H1 (cell line): ENCODE measurements at regions not wholly inside any gene's neighbourhood (a gene's known extent, or its start where the extent isn't known, plus 50 kb on each side); places are given as distances from the start of the nearest gene placed in this dataset.

Source experiments
- CTCF ChIA-PET: fragments of 300-600 bp; sonication (Branson Sonifier 250); formaldehyde crosslinking; loops from one replicate; lab custom pipeline; 2021; ENCODE audit not compliant: partially characterized antibody; lab: Charles Lee
- POLR2A ChIA-PET: fragments of 300-600 bp; sonication (Branson Sonifier 250); formaldehyde crosslinking; loops from one replicate; lab custom pipeline; 2021; ENCODE audit warnings: inconsistent platforms; ENCODE audit not compliant: partially characterized antibody; lab: Charles Lee
- DNase-seq, 2 experiments: peaks; one replicate each; pipeline versions ENCODE4 v3.0.0 to v3.0.0-alpha.2; 2010 to 2022; ENCODE audit warnings: low spot score in 2 of 2, low read depth in 1 of 2, mixed read lengths in 1 of 2
- FAIRE-seq: peaks from 2 replicates; lab custom pipeline; 2011; peaks lifted over from hg19 to GRCh38; lab: Jason Lieb, UNC
- H2AFZ ChIP-seq: 2 replicates; pipeline ENCODE4 v1.8.1; 2012; ENCODE audit warnings: low read length, inconsistent platforms
- H2AK5ac ChIP-seq: 2 replicates; pipeline ENCODE4 v1.6.1; 2013; ENCODE audit warnings: low read depth, low read length
- H2BK120ac ChIP-seq: replicated peaks from 2 replicates; pipeline ENCODE3; 2013; ENCODE audit warnings: low read depth, low read length, inconsistent platforms
- H2BK12ac ChIP-seq: 2 replicates; pipeline ENCODE4 v1.6.1; 2013; ENCODE audit warnings: low read depth, low read length
- H2BK15ac ChIP-seq: 2 replicates; pipeline ENCODE4 v1.6.1; 2013; ENCODE audit warnings: low read length
- H2BK20ac ChIP-seq: 2 replicates; pipeline ENCODE4 v1.6.1; 2013; ENCODE audit warnings: low read length
- H2BK5ac ChIP-seq: 2 replicates; pipeline ENCODE4 v1.6.1; 2013; ENCODE audit warnings: low read depth, low read length
- H3K14ac ChIP-seq: 2 replicates; pipeline ENCODE4 v1.6.1; 2013; ENCODE audit warnings: inconsistent platforms; ENCODE audit not compliant: insufficient read length
- H3K18ac ChIP-seq: 2 replicates; pipeline ENCODE4 v1.6.1; 2013; ENCODE audit warnings: low read length; ENCODE audit errors: extremely low read depth
- H3K23ac ChIP-seq: 2 replicates; pipeline ENCODE4 v1.6.1; 2013; ENCODE audit warnings: inconsistent platforms; ENCODE audit not compliant: insufficient read length
- H3K23me2 ChIP-seq: 2 replicates; pipeline ENCODE4 v1.6.1; 2013; ENCODE audit warnings: low read depth, low read length
- H3K27ac ChIP-seq: 2 replicates; pipeline ENCODE4 v1.6.1; 2011; ENCODE audit warnings: low read depth, low read length, inconsistent platforms
- H3K27me3 ChIP-seq, 4 experiments: replicated peaks in 1 of 4; 1 replicate in 1 of 4; 2 replicates in 3 of 4; pipeline versions ENCODE4 v1.6.1 to v1.8.1; 2011 to 2013; ENCODE audit warnings: low read length in 3 of 4, mild to moderate bottlenecking in 3 of 4, inconsistent platforms in 2 of 4, mixed read lengths in 2 of 4, moderate library complexity in 1 of 4; ENCODE audit not compliant: control insufficient read depth in 3 of 4, insufficient read depth in 3 of 4; ENCODE audit errors: extremely low read depth in 1 of 4
- H3K36me3 ChIP-seq, 4 experiments: 2 replicates each; pipeline versions ENCODE4 v1.6.1 to v1.8.1; 2011 to 2013; ENCODE audit warnings: mild to moderate bottlenecking in 4 of 4, low read length in 3 of 4, moderate library complexity in 2 of 4, control low read depth in 1 of 4, inconsistent platforms in 1 of 4; ENCODE audit not compliant: insufficient read depth in 4 of 4, control insufficient read depth in 2 of 4
- H3K4ac ChIP-seq: replicated peaks from 2 replicates; pipeline ENCODE3; 2013; ENCODE audit warnings: low read length, low read depth, mixed read lengths, inconsistent platforms; ENCODE audit not compliant: insufficient read length
- H3K4me1 ChIP-seq, 4 experiments: replicated peaks in 1 of 4; 1 replicate in 1 of 4; 2 replicates in 3 of 4; pipeline versions ENCODE4 v1.6.1 to v1.8.1; 2011 to 2013; ENCODE audit warnings: low read length in 3 of 4, inconsistent platforms in 2 of 4, mixed read lengths in 1 of 4; ENCODE audit not compliant: insufficient read depth in 4 of 4, control insufficient read depth in 3 of 4
- H3K4me2 ChIP-seq, 2 experiments: 2 replicates each; pipeline versions ENCODE4 v1.6.1 to v1.8.1; 2011 to 2013; ENCODE audit warnings: low read depth in 2 of 2, low read length in 2 of 2, control low read depth in 1 of 2, inconsistent platforms in 1 of 2, mild to moderate bottlenecking in 1 of 2; ENCODE audit not compliant: insufficient read depth in 1 of 2
- H3K4me3 ChIP-seq, 4 experiments: fragments of 200-600, 300-600 bp in 1 of 4; sonication (generic), shearing (Covaris generic), sonication (Bioruptor Twin) in 1 of 4; 2 replicates each; pipeline versions ENCODE4 v1.5.1 to v1.8.1; 2011 to 2016; ENCODE audit warnings: low read length in 4 of 4, low read depth in 3 of 4, control low read depth in 2 of 4, inconsistent platforms in 2 of 4, mild to moderate bottlenecking in 2 of 4, mixed read lengths in 1 of 4, moderate library complexity in 1 of 4; ENCODE audit not compliant: insufficient read depth in 2 of 4; ENCODE audit errors: extremely low read depth in 1 of 4
- H3K56ac ChIP-seq: replicated peaks from 2 replicates; pipeline ENCODE3; 2013; ENCODE audit warnings: low read depth, mild to moderate bottlenecking, mixed read lengths, low read length, inconsistent platforms; ENCODE audit not compliant: insufficient read length
- H3K79me1 ChIP-seq: 2 replicates; pipeline ENCODE4 v1.6.1; 2013; ENCODE audit warnings: low read depth, low read length, control low read depth
- H3K79me2 ChIP-seq, 2 experiments: 2 replicates each; pipeline versions ENCODE4 v1.6.1 to v1.8.1; 2012 to 2013; ENCODE audit warnings: low read length in 2 of 2, mild to moderate bottlenecking in 2 of 2, inconsistent platforms in 1 of 2; ENCODE audit not compliant: insufficient read depth in 2 of 2, control insufficient read depth in 1 of 2
- H3K9ac ChIP-seq, 4 experiments: replicated peaks in 1 of 4; 1 replicate in 1 of 4; 2 replicates in 3 of 4; pipeline versions ENCODE4 v1.6.1 to v1.8.1; 2011 to 2013; ENCODE audit warnings: low read depth in 3 of 4, low read length in 3 of 4, control low read depth in 2 of 4, mild to moderate bottlenecking in 2 of 4, moderate library complexity in 2 of 4, inconsistent platforms in 1 of 4; ENCODE audit errors: extremely low read depth in 1 of 4
- H3K9me3 ChIP-seq, 2 experiments: 2 replicates each; pipeline versions ENCODE4 v1.6.1 to v1.8.1; 2012 to 2013; ENCODE audit warnings: mild to moderate bottlenecking in 2 of 2, moderate library complexity in 2 of 2, control low read depth in 1 of 2, inconsistent platforms in 1 of 2, low read depth in 1 of 2, low read length in 1 of 2, mixed read lengths in 1 of 2; ENCODE audit not compliant: insufficient read depth in 2 of 2
- H4K20me1 ChIP-seq, 2 experiments: replicated peaks in 1 of 2; 2 replicates each; pipeline versions ENCODE3 to v1.8.1; 2011 to 2013; ENCODE audit warnings: inconsistent platforms in 2 of 2, low read length in 2 of 2, mild to moderate bottlenecking in 1 of 2; ENCODE audit not compliant: insufficient read depth in 2 of 2, control insufficient read depth in 1 of 2
- H4K5ac ChIP-seq: 2 replicates; pipeline ENCODE4 v1.6.1; 2013; ENCODE audit warnings: low read length, low read depth, mixed read lengths, inconsistent platforms; ENCODE audit not compliant: insufficient read length
- H4K8ac ChIP-seq: 2 replicates; pipeline ENCODE4 v1.8.0; 2013; ENCODE audit warnings: mild to moderate bottlenecking, moderate library complexity, low read length, inconsistent platforms; ENCODE audit not compliant: insufficient read depth; ENCODE audit errors: extremely low read depth
- H4K91ac ChIP-seq: replicated peaks from 2 replicates; pipeline ENCODE3; 2013; ENCODE audit warnings: low read length, mixed read lengths, inconsistent platforms; ENCODE audit not compliant: insufficient read length
- CBX5 ChIP-seq: fragments of 300-800, 300-1000 bp; sonication (generic); IDR thresholded peaks from 2 replicates; pipeline ENCODE4 v1.7.1; 2016; ENCODE audit warnings: antibody characterized with exemption, low read length, low read depth
- CHD1 ChIP-seq: IDR thresholded peaks from 2 replicates; pipeline ENCODE4 v1.6.1; 2012; ENCODE audit warnings: low read depth, low read length, improper control_type of control experiment
- CREB1 ChIP-seq: IDR thresholded peaks from 2 replicates; pipeline ENCODE4 v1.6.1; 2012; ENCODE audit warnings: inconsistent platforms
- EP300 ChIP-seq, 2 experiments: IDR thresholded peaks; 1 replicate in 1 of 2; 2 replicates in 1 of 2; pipeline ENCODE4 v1.6.1; 2011 to 2012; ENCODE audit warnings: low read depth in 2 of 2, low read length in 2 of 2, mild to moderate bottlenecking in 2 of 2, borderline replicate concordance in 1 of 2, inconsistent platforms in 1 of 2, moderate library complexity in 1 of 2
- JUN ChIP-seq: IDR thresholded peaks from 2 replicates; pipeline ENCODE4 v1.6.1; 2011; ENCODE audit warnings: low read depth, mild to moderate bottlenecking, improper control_type of control experiment, low read length
- JUND ChIP-seq: IDR thresholded peaks from 2 replicates; pipeline ENCODE4 v1.6.1; 2011; ENCODE audit warnings: mild to moderate bottlenecking, improper control_type of control experiment, low read length
- KDM5A ChIP-seq: fragments of 200-600 bp; IDR thresholded peaks from 2 replicates; pipeline ENCODE4 v1.7.1; 2012; ENCODE audit warnings: mild to moderate bottlenecking, low read length, inconsistent platforms, mixed read lengths
- NRF1 ChIP-seq: IDR thresholded peaks from 2 replicates; pipeline ENCODE4 v1.6.1; 2011; ENCODE audit warnings: mild to moderate bottlenecking, low read depth, low read length, improper control_type of control experiment
- RFX5 ChIP-seq: IDR thresholded peaks from 2 replicates; pipeline ENCODE4 v1.6.1; 2011; ENCODE audit warnings: low read depth, low read length, improper control_type of control experiment, borderline replicate concordance
- SIN3A ChIP-seq, 2 experiments: IDR thresholded peaks in 1 of 2; conservative IDR thresholded peaks in 1 of 2; 2 replicates each; pipeline ENCODE4 v1.6.1; 2011 to 2012; ENCODE audit warnings: low read length in 2 of 2, improper control_type of control experiment in 1 of 2, low read depth in 1 of 2, mild to moderate bottlenecking in 1 of 2
- TBP ChIP-seq: IDR thresholded peaks from 2 replicates; pipeline ENCODE4 v1.6.1; 2011; ENCODE audit warnings: low read depth, low read length, improper control_type of control experiment
- TCF12 ChIP-seq: IDR thresholded peaks from 2 replicates; pipeline ENCODE4 v1.6.1; 2011; ENCODE audit warnings: low read depth, mild to moderate bottlenecking, low read length
- WGBS, 2 experiments: shearing (Covaris generic) in 1 of 2; methylation state at CpG; one replicate each; pipeline versions ENCODE4 v1.1.6 to v1.1.7; 2013 to 2015; ENCODE audit warnings: low lambda C conversion rate in 2 of 2, mixed read lengths in 2 of 2, inconsistent platforms in 1 of 2, low coverage in 1 of 2, missing lambda C conversion rate in 1 of 2; ENCODE audit not compliant: insufficient replicate concordance in 2 of 2, insufficient coverage in 1 of 2, insufficient read length in 1 of 2; ENCODE audit errors: extremely low coverage in 1 of 2, missing lambda C conversion rate in 1 of 2; 5-methylcytosine and 5-hydroxymethylcytosine counted together
- TF ChIP-seq, protein P1 (sequence below): IDR thresholded peaks from 2 replicates; pipeline ENCODE4 v1.6.1; 2011; ENCODE audit warnings: low read length, improper control_type of control experiment

DNA sequence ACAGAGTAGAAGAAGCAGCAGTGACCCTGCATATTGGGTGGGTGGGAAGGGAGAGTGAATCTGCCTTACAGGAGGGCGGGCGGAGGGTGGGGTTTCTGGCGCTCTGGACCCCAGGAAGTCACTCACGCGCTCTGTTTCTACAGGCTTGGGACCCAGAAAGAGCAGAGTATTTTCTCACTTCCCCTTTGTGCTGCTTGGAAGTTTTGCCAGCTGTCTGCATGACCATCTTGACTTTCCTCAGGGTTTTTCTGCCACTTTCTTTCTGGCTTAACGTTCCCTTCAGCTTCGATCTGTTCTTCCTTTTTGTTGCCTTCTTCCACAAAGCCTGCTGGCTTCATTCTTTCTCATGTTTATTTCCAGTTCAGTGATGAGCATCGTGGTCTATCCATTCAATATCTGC is 383.1 kb downstream of the GALR1 start:
- ChIA-PET POLR2A (no interaction called here), CTCF (interaction anchor here (1.5 to 2.4 kb wide), 2 partner anchors 15 to 18 kb away, joined by 3 to 7 read pairs; no protein-coding TSS in a partner anchor)
- no peak for DNase-seq
- H4K20me1 ChIP-seq: no peaks in the 10 kb centered on the region
- 71% methylated on average over 3 of the region's 8 CpGs; no CpG with 5 or more reads in 1 of the 2 experiments for WGBS, 2 experiments
- FAIRE-seq: no peak
- H3K4ac ChIP-seq: no peak overlapping the region
- no peak overlapping the region for H4K5ac ChIP-seq
- no peak overlapping the region for H2BK120ac ChIP-seq
- no peak overlapping the region for H3K9ac ChIP-seq
- no peak overlapping the region for H4K91ac ChIP-seq
- H3K4me3 ChIP-seq: no peak overlapping the region
- no peak overlapping the region for H3K4me2 ChIP-seq
- no peak overlapping the region for H3K18ac ChIP-seq
- no peak overlapping the region for H3K14ac ChIP-seq
- no peaks in the 10 kb centered on the region for H3K79me2 ChIP-seq
- H2BK15ac ChIP-seq: no peak overlapping the region
- peaks cover 4 to 11% of the 10 kb centered on the region in 2 experiments; a peak in 3 of 4 replicates for H3K9me3 ChIP-seq
- H2AK5ac ChIP-seq: no peak overlapping the region
- no peak overlapping the region for H2BK12ac ChIP-seq
- H2AFZ ChIP-seq: no peak overlapping the region
- H3K23me2 ChIP-seq: no peaks in the 10 kb centered on the region
- H2BK5ac ChIP-seq: no peak overlapping the region
- H2BK20ac ChIP-seq: no peak overlapping the region
- no peak overlapping the region for H4K8ac ChIP-seq
- no peaks in the 10 kb centered on the region for H3K36me3 ChIP-seq
- no peak overlapping the region for H3K23ac ChIP-seq
- H3K79me1 ChIP-seq: no peaks in the 10 kb centered on the region
- H3K27ac ChIP-seq: no peak overlapping the region
- no peaks in the 10 kb centered on the region for H3K27me3 ChIP-seq
- no peaks in the 10 kb centered on the region for H3K4me1 ChIP-seq
- H3K56ac ChIP-seq: no peak overlapping the region
- TF ChIP-seq JUN: no peak
- TF ChIP-seq KDM5A: no peak
- no peak for TF ChIP-seq EP300 (IDR thresholded peaks at IDR 0.05; ENCODE audit: borderline replicate concordance in 1 of 2, low read depth in 2 of 2, low read length in 2 of 2)
- TF ChIP-seq, protein P1, sequence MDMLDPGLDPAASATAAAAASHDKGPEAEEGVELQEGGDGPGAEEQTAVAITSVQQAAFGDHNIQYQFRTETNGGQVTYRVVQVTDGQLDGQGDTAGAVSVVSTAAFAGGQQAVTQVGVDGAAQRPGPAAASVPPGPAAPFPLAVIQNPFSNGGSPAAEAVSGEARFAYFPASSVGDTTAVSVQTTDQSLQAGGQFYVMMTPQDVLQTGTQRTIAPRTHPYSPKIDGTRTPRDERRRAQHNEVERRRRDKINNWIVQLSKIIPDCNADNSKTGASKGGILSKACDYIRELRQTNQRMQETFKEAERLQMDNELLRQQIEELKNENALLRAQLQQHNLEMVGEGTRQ: no peak
- no peak for TF ChIP-seq JUND
- TF ChIP-seq TCF12: no peak
- TF ChIP-seq CBX5: no peak
- no peak for TF ChIP-seq SIN3A (conservative IDR thresholded peaks at IDR 0.05 in 1 of 2, IDR thresholded peaks at IDR 0.05 in 1 of 2; ENCODE audit: low read depth in 1 of 2, low read length in 2 of 2)
- TF ChIP-seq TBP: no peak
- no peak for TF ChIP-seq CREB1
- TF ChIP-seq RFX5: no peak
- TF ChIP-seq CHD1: no peak
- TF ChIP-seq NRF1: no peak
